Activated CD4-positive, alpha-beta memory T cell treated with anti-CD3 and anti-CD28 coated beads, Interleukin-2, amount 10 ng/mL, durations not matched to agents 7 days and 5 days (primary cell): ENCODE measurements at regions not wholly inside any gene's neighbourhood (a gene's known extent, or its start where the extent isn't known, plus 50 kb on each side); places are given as distances from the start of the nearest gene placed in this dataset.
"Not testable (repeated sequence)": the region's sequence is repeated elsewhere in the genome, so short reads cannot be mapped to it uniquely, and the experiment has no call there.

Experiments
- CTCF ChIA-PET: fragments of 350-600 bp; sonication (Branson Sonifier 250); formaldehyde crosslinking; loops from one replicate; lab custom pipeline; 2021; ENCODE audit warnings: antibody characterized with exemption, inconsistent platforms; lab: Charles Lee
- POLR2A ChIA-PET: fragments of 350-600 bp; sonication (Branson Sonifier 250); formaldehyde crosslinking; loops from one replicate; lab custom pipeline; 2021; ENCODE audit warnings: antibody characterized with exemption; lab: Charles Lee
- DNase-seq: peaks from one replicate; pipeline ENCODE4 v3.0.0-alpha.2; 2020
- H3K27ac Mint-ChIP-seq: one replicate; pipeline ENCODE4 v1.8.0; 2021; ENCODE audit warnings: mild to moderate bottlenecking, mixed read lengths
- H3K27me3 Mint-ChIP-seq: one replicate; pipeline ENCODE4 v1.8.0; 2021; ENCODE audit warnings: mixed read lengths
- H3K36me3 Mint-ChIP-seq: one replicate; pipeline ENCODE4 v1.8.0; 2021; ENCODE audit warnings: low read depth, mixed read lengths
- H3K4me1 Mint-ChIP-seq: one replicate; pipeline ENCODE4 v1.8.0; 2021; ENCODE audit warnings: mixed read lengths
- H3K4me3 Mint-ChIP-seq: one replicate; pipeline ENCODE4 v1.8.0; 2021; ENCODE audit warnings: mild to moderate bottlenecking, mixed read lengths
- H3K9me3 Mint-ChIP-seq: one replicate; pipeline ENCODE4 v1.8.0; 2021; ENCODE audit warnings: mixed read lengths

DNA sequence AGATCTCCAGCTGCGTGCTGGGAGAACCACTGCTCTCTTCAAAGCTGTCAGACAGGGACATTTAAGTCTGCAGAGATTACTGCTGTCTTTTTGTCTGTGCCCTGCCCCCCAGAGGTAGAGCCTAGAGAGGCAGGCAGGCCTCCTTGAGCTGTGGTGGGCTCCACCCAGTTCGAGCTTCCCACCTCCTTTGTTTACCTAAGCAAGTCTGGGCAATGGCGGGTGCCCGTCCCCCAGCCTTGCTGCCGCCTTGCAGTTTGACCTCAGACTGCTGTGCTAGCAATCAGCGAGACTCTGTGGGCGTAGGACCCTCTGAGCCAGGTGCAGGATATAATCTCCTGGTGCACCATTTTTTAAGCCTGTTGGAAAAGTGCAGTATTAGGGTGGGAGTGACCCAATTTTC, 128.6 kb downstream of the ACTR3 start:
- H3K27ac Mint-ChIP-seq, POLR2A ChIA-PET, H3K4me3 Mint-ChIP-seq, CTCF ChIA-PET, H3K9me3 Mint-ChIP-seq, H3K36me3 Mint-ChIP-seq, DNase-seq, H3K4me1 Mint-ChIP-seq: not testable (repeated sequence)
- H3K27me3 Mint-ChIP-seq, result peaks cover 17% of the 10 kb centered on the region

DNA sequence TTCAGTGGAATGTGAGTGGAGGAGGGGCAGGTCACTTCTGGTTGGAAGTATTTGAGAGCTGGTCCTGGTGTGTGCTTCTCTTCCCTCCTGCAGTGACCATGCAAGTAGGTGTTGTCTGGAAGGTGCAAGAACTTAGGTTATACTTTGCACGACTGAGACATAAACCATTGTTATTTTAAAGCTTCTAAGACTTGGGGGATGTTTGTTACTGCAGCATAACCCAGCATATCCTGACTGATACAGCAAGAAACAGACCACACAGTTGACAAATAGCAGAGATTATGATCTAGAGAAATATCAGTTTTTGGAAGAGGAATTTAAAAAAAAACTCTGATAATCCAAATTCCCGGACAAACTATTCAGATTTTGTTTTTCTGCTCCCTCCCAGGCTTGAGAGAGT, 130.8 kb downstream of the ACTR3 start:
- peaks cover 14% of the 10 kb centered on the region for H3K27me3 Mint-ChIP-seq
- no peaks in the 10 kb centered on the region for H3K36me3 Mint-ChIP-seq
- no peaks in the 10 kb centered on the region for H3K4me1 Mint-ChIP-seq
- no peak for DNase-seq
- no peak overlapping the region for H3K27ac Mint-ChIP-seq
- ChIA-PET CTCF (no interaction called here), POLR2A (no interaction called here)
- no peak overlapping the region for H3K4me3 Mint-ChIP-seq
- H3K9me3 Mint-ChIP-seq, result peaks cover 4% of the 10 kb centered on the region

DNA sequence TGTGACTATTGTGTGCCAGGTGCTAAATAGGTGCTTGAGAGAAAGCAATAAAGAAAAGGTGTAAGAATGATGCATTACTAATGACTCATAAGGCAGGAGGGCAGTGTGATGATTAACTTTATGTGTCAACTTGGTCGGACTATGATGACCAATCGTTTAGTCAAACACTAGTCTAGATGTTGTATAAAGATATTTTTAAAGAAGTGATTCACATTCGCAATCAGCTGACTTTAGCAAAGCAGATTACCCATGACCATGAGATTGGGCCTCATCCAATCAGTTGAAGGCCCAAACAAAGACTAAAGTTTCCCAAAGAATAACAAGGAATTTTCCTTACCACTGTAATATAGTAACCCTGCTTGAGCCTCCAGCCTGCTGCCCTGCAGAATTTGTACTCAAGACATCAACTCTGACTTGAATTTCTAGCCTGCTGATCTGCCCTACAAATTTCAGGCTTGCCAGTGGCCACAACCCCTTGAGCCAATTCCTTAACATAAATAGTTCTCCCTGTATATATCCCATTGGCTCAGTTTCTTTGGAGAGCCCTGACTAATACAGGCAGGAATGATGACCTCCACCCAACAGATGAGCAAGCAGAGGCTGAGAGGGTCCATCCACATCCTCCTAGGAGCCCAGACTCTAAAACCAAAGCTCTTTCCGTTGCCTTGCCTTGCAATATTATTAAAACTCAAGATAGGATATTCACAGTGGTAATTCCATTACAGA, 132.6 kb downstream of the ACTR3 start:
- Mint-ChIP-seq H3K4me1 (no peaks in the 10 kb centered on the region), H3K9me3 (peaks cover 4% of the 10 kb centered on the region), H3K4me3 (no peak overlapping the region), H3K36me3 (no peaks in the 10 kb centered on the region), H3K27me3 (peaks cover 9% of the 10 kb centered on the region), H3K27ac (no peak overlapping the region)
- CTCF ChIA-PET, result no interaction called here
- DNase-seq, result no peak
- POLR2A ChIA-PET, result no interaction called here

DNA sequence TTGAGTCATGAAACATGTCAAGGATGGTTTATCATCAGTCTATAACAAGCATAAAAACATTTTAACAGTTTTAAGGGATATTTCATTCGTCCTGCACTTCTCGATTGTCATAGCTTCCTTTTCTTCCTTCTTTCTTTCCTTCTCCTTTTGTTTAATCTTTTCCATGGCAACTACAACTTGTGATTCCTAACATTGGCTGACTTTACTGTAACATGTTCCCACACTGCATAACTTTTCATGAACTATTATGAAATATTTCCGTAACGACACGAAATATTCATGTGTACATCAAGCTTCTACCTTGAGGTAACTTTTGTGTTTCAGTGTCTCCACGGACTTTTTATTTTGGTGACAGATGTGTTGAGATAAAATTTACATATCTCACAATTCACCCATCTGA, 134.4 kb downstream of the ACTR3 start:
- Mint-ChIP-seq H3K4me1 (no peaks in the 10 kb centered on the region), H3K36me3 (no peaks in the 10 kb centered on the region), H3K27ac (no peak overlapping the region), H3K9me3 (peaks cover 4% of the 10 kb centered on the region), H3K27me3 (peaks cover 14% of the 10 kb centered on the region), H3K4me3 (no peak overlapping the region)
- ChIA-PET POLR2A (no interaction called here), CTCF (no interaction called here)
- no peak for DNase-seq

DNA sequence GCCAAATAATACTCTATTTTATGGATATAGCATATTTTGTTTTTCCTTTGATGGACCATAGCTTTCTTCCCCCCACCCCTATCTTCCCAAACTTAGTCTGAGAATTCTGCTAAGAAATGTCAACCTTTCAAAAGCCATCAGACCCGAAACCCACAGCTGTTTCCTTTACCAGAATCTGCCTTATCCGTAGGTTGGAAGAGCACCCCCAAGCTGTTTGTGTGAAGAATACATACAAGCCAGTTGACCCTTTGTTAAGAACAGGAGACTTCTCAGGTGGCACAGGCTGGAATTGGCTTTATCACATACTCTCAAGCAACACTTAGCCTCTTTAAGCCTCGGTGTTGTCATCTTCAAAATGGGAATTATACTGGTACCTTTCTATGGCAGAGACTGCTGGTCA, 135.1 kb downstream of the ACTR3 start:
- CTCF ChIA-PET, result no interaction called here

DNA sequence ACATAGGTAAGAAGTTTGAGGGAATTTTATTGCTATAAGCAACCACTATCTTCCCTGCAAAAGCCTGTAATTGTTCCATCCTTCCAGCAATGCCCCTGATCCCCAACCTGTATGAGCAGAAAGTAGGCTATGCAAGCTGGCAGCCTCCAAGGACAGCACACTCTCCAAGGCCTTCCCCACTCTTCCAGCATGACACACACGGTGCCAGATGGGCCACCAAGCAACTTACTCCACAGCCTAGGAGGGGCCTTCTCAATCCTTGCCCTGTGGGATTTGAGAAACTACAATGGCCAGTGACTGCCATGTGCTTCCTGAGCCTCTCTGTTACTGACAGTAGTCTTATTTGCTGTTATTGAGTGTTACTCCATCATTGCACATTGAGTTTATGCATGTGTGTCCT, 137.5 kb downstream of the ACTR3 start:
- no peaks in the 10 kb centered on the region for H3K4me1 Mint-ChIP-seq
- DNase-seq, result no peak
- ChIA-PET POLR2A (no interaction called here), CTCF (no interaction called here)
- peaks cover 7% of the 10 kb centered on the region for H3K27me3 Mint-ChIP-seq
- H3K36me3 Mint-ChIP-seq, result no peaks in the 10 kb centered on the region
- H3K27ac Mint-ChIP-seq, result no peak overlapping the region
- H3K4me3 Mint-ChIP-seq, result no peak overlapping the region
- no peaks in the 10 kb centered on the region for H3K9me3 Mint-ChIP-seq

More for the DNA sequence above, 135.1 kb downstream of the ACTR3 start:
- no peak for DNase-seq
- no peak overlapping the region for H3K4me3 Mint-ChIP-seq
- peaks cover 14% of the 10 kb centered on the region for H3K27me3 Mint-ChIP-seq
- H3K9me3 Mint-ChIP-seq, result peaks cover 4% of the 10 kb centered on the region
- no peaks in the 10 kb centered on the region for H3K36me3 Mint-ChIP-seq
- POLR2A ChIA-PET, result no interaction called here
- no peaks in the 10 kb centered on the region for H3K4me1 Mint-ChIP-seq
- H3K27ac Mint-ChIP-seq, result no peak overlapping the region

DNA sequence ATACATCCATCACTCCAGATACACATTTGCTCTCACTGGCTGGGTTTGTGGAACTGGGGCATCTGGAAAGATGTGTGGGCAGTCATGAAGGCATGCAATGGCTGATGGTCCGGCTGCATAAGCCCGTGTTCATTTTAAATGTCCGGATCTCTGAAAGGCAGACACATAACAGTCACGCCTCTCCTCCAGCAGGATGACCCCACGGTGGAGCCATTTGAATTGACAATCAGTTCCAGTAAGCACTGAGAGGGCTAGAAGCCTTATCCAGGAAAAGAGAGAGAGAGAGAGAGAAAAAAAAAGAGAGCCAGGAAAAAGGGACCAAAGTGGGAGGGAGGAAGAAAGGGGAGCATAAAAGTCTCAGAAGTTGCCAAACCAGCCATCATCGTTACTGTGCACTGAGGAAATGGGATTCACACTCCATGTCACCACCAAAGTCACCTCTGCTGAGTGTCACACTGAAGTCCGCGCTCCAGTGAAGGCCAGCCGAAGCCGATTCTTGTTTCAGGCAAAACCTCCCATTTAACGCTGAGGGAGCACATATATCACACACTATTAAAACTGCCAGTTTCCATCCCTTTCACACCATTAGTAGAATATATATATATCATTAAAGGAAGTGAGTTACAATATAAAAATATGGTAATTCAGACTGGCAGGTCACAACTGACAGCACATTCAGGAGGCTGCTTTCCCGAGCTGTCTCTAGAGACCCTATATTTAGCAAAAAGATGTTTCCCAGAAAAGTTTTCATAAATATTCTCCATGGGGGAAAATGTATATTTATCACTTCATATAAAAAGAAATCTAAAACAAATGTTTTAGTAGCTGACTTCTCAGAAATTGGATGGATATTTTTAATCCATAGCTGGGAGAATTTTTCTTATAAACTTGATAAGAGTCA, 142.0 kb downstream of the ACTR3 start:
- H3K27ac Mint-ChIP-seq, result no peak overlapping the region
- H3K36me3 Mint-ChIP-seq, result no peaks in the 10 kb centered on the region
- CTCF ChIA-PET, result no interaction called here
- POLR2A ChIA-PET, result no interaction called here
- peaks cover 24% of the 10 kb centered on the region for H3K27me3 Mint-ChIP-seq
- H3K9me3 Mint-ChIP-seq, result no peaks in the 10 kb centered on the region
- H3K4me1 Mint-ChIP-seq, result no peaks in the 10 kb centered on the region
- H3K4me3 Mint-ChIP-seq, result no peak overlapping the region
- DNase-seq, result no peak

DNA sequence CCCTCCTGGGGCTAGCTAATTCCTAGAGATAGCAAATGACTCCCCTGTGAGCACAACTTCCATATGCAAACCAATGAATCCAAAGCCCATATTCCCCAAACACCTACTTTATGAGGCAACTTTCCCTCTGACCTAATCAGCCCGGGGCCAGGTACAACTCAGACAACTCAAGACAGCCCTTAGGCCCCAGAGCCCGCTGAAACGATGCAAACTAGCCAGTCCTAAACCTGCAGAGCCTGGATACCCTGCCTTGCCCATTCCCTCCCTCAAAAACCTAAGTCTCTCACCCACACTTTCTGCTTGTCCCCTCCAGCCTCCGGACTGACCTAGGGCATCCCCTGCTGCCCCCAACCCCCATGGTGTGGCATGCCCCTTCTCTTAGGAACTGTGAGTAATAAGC, 142.8 kb downstream of the ACTR3 start:
- H3K36me3 Mint-ChIP-seq, result no peaks in the 10 kb centered on the region
- H3K27me3 Mint-ChIP-seq, result peaks cover 27% of the 10 kb centered on the region

DNA sequence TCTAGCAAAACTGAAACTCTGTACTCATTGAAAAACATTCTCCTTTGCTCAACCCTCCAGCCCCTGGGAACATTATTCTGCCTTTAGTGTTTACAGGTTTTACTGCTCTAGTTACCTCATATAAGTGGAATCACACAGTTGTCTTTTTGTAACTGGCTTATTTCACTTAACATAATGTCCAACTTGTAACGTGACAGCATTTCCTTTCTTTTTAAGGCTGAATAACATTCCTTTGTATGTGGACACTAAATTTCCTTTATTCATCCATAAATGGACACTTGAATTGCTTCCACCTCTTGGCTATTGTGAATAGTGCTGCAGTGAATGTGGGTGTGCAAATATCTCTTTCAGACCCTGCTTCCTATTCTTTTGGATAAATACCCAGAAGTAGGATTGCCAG, 144.9 kb downstream of the ACTR3 start:
- no peaks in the 10 kb centered on the region for H3K36me3 Mint-ChIP-seq
- no peak overlapping the region for H3K4me3 Mint-ChIP-seq
- no peaks in the 10 kb centered on the region for H3K9me3 Mint-ChIP-seq
- no peak for DNase-seq
- ChIA-PET POLR2A (no interaction called here), CTCF (no interaction called here)
- no peak overlapping the region for H3K27ac Mint-ChIP-seq
- H3K27me3 Mint-ChIP-seq, result peaks cover 24% of the 10 kb centered on the region
- no peaks in the 10 kb centered on the region for H3K4me1 Mint-ChIP-seq

More for the DNA sequence above, 142.8 kb downstream of the ACTR3 start:
- no peak overlapping the region for H3K4me3 Mint-ChIP-seq
- no peak for DNase-seq
- H3K27ac Mint-ChIP-seq, result no peak overlapping the region
- no peaks in the 10 kb centered on the region for H3K9me3 Mint-ChIP-seq
- no peaks in the 10 kb centered on the region for H3K4me1 Mint-ChIP-seq
- POLR2A ChIA-PET, result no interaction called here
- CTCF ChIA-PET, result no interaction called here

DNA sequence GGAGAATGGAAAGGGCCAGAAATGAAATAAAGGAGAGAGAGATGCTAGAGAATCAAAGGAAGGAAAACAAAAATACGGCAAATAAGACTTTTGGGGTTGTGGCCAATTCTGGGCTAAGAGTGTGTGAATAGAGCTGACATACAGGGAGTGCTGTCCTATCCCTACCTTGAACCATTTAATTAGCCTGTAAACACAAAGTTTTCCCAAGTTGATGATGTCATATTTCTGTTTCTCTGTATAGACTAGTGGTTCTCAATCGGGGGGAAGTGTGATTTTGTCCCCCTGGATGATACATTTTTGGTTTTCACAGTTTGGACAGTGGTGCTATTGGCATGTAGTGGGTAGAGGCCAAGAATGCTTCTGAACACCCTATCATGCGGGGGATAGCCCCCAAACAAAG, 148.8 kb downstream of the ACTR3 start:
- Mint-ChIP-seq H3K4me3 (no peak overlapping the region), H3K36me3 (no peaks in the 10 kb centered on the region), H3K9me3 (no peaks in the 10 kb centered on the region), H3K4me1 (no peaks in the 10 kb centered on the region), H3K27me3 (peaks cover 18% of the 10 kb centered on the region), H3K27ac (no peak overlapping the region)
- POLR2A ChIA-PET, result no interaction called here
- no peak for DNase-seq
- CTCF ChIA-PET, result no interaction called here

DNA sequence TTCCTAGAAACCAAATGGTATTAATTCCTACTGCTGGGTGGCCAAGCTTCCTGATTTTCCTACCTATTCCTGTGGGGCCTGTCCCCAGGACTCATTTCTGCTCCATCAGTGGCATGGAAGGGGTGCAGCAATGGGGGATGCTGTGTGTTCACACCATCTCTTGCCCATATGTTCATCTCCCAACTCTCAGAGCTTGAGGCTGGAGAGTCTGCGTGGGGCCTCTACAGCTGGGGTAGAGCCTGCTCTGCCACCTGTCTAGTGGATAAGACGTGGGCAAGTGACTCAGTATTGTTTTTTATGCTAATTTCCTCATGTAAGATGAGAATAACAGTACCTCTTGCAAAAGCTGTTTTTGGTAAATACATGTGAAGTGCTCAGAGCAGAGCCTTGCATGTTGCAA, 149.8 kb downstream of the ACTR3 start:
- H3K4me1 Mint-ChIP-seq, result no peaks in the 10 kb centered on the region
- no peaks in the 10 kb centered on the region for H3K9me3 Mint-ChIP-seq
- POLR2A ChIA-PET, result no interaction called here
- no peaks in the 10 kb centered on the region for H3K36me3 Mint-ChIP-seq
- H3K27me3 Mint-ChIP-seq, result peaks cover 14% of the 10 kb centered on the region
- no peak overlapping the region for H3K27ac Mint-ChIP-seq
- no peak for DNase-seq
- CTCF ChIA-PET, result no interaction called here
- no peak overlapping the region for H3K4me3 Mint-ChIP-seq

DNA sequence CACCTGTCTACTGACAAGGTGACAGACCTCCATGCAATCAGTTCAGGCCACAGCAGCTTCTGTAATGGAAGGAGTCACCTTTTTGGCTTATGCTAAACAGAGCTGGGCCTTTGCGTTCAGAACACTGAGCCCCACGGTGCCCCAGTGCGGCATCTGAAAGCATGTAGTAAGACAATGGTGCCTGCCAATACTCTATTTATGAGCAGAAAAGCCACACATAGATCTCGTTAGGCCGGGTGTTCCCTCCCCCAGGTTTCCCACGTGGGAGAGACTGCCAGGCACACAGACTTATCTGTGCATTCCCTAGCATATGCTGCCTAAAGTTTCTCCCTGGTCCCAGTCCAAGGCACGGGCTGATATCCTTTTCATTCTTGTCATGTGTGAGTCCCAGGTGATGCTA, 150.9 kb downstream of the ACTR3 start:
- peaks cover 12% of the 10 kb centered on the region for H3K27me3 Mint-ChIP-seq
- no peak overlapping the region for H3K27ac Mint-ChIP-seq
- DNase-seq, result no peak
- no peaks in the 10 kb centered on the region for H3K4me1 Mint-ChIP-seq
- no peak overlapping the region for H3K4me3 Mint-ChIP-seq
- ChIA-PET CTCF (no interaction called here), POLR2A (no interaction called here)
- no peaks in the 10 kb centered on the region for H3K36me3 Mint-ChIP-seq
- no peaks in the 10 kb centered on the region for H3K9me3 Mint-ChIP-seq

DNA sequence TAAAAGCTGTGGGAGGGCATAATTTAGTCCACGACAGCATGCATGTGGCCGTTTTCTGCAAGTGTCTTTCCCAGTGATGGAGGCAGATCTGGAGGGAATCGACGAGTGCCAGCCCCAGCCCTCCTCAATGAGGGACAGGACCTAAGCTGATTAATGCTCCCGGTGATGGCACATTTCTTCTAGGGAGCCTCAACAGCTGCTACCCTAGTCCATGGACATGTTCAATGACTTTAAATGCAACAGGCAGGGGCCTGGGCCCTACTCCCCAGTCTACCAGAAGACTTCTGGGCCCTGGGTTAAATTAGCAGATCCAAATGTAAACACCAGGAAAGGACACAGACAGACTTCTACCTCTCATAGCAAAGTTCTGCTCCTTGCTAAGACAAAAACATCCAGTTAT, 155.1 kb downstream of the ACTR3 start:
- Mint-ChIP-seq H3K36me3 (no peaks in the 10 kb centered on the region), H3K27me3 (peaks cover 2% of the 10 kb centered on the region), H3K4me1 (no peaks in the 10 kb centered on the region), H3K9me3 (no peaks in the 10 kb centered on the region), H3K27ac (no peak overlapping the region), H3K4me3 (no peak overlapping the region)
- ChIA-PET CTCF (no interaction called here), POLR2A (no interaction called here)
- DNase-seq, result no peak

DNA sequence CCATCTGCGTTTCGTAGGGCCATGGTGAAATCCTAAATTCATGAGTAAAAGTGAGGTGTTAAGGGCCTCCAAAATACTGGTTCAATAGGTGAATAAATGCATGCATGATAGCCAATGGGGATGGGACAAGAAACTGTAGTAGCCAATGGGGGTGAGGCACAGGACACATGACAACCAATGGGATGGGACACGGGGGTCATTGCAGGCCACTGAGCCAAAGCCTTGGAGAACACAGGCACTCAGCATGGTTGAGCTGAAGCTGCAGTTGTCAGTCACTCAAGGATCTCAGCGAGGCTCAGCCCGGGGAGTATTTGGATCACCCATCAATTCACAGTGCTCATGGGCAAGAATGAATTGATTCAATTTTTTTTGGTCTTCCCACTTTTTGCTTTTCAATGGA, 156.5 kb downstream of the ACTR3 start:
- no peaks in the 10 kb centered on the region for H3K9me3 Mint-ChIP-seq
- H3K4me1 Mint-ChIP-seq, result no peaks in the 10 kb centered on the region
- ChIA-PET CTCF (no interaction called here), POLR2A (no interaction called here)
- H3K27ac Mint-ChIP-seq, result no peak overlapping the region
- peaks cover 2% of the 10 kb centered on the region for H3K27me3 Mint-ChIP-seq
- DNase-seq, result no peak
- no peak overlapping the region for H3K4me3 Mint-ChIP-seq
- no peaks in the 10 kb centered on the region for H3K36me3 Mint-ChIP-seq
